A549 (cell line): ENCODE measurements at regions not wholly inside any gene's neighbourhood (a gene's known extent, or its start where the extent isn't known, plus 50 kb on each side); places are given as distances from the start of the nearest gene placed in this dataset.

Experiments
- CTCF ChIP-seq: fragments of >200 bp; sonication (Bioruptor Twin); formaldehyde crosslinking; IDR thresholded peaks from 3 replicates; pipeline ENCODE4 v1.5.1; 2016
- MAX ChIP-seq: IDR thresholded peaks from 2 replicates; pipeline ENCODE4 v1.6.1; 2012

DNA sequence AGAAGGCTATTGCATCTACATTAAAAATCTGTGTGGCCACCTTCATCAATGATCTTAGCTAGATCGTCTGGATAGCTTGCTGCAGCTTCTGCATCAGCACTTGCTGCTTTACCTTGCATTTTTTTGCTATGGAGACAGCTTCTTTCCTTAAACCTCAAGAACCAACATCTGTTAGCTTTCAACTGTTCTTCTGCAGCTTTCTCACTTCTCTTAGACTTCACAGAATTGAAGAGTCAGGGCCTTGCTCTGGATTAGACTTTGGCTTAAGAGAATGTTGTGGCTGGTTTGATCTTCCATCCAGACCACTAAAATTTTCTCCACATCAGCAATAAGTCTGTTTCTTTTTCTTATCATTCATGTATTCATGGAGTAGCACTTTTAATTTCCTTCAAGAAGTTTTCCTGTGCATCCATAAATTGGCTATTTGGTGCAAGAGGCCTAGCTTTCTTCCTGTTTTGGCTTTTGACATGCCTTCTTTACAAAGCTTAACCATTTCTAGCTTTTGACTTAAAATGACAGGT lies 54.4 kb upstream of the MAP4K4 start:
- no peak for TF ChIP-seq MAX
- no peak for TF ChIP-seq CTCF
